ENCODE measurements at regions not wholly inside any gene's neighbourhood (a gene's known extent, or its start where the extent isn't known, plus 50 kb on each side); places are given as distances from the start of the nearest gene placed in this dataset.
"Not testable (repeated sequence)": the region's sequence is repeated elsewhere in the genome, so short reads cannot be mapped to it uniquely, and the experiment has no call there.

GRCh38 chr4:141543176-141543575 is 93.2 kb upstream of the IL15 start:
- no peak for DNase-seq

GRCh38 chr4:141543706-141544105 is 92.7 kb upstream of the IL15 start:
- no peak for DNase-seq

- no peak for DNase-seq
Observed at GRCh38 chr4:141548791-141549190, 87.6 kb upstream of the IL15 start.

- DNase-seq = no peak
Observed at GRCh38 chr4:141560056-141560455, 76.3 kb upstream of the IL15 start.

- DNase-seq = no peak
Observed at GRCh38 chr4:141562649-141563048, 73.7 kb upstream of the IL15 start.

- no peak for DNase-seq
Observed at GRCh38 chr4:141563723-141564122, 72.7 kb upstream of the IL15 start.

GRCh38 chr4:141564961-141565360 is 71.4 kb upstream of the IL15 start:
- not testable (repeated sequence) for DNase-seq

GRCh38 chr4:141565379-141566089 is 70.8 kb upstream of the IL15 start:
- DNase-seq = no peak

GRCh38 chr4:141567326-141567915 is 69.0 kb upstream of the IL15 start:
- no peak for DNase-seq

GRCh38 chr4:141569141-141569540 is 67.2 kb upstream of the IL15 start:
- DNase-seq = no peak

- no peak for DNase-seq
Observed at GRCh38 chr4:141570290-141570689, 66.1 kb upstream of the IL15 start.

GRCh38 chr4:141571362-141571761 is 65.0 kb upstream of the IL15 start:
- DNase-seq = no peak

GRCh38 chr4:141571793-141572192 is 64.6 kb upstream of the IL15 start:
- DNase-seq = no peak

- no peak for DNase-seq
Observed at GRCh38 chr4:141573678-141574077, 62.7 kb upstream of the IL15 start.

- no peak for DNase-seq
Observed at GRCh38 chr4:141575884-141576283, 60.5 kb upstream of the IL15 start.

- DNase-seq = no peak
Observed at GRCh38 chr4:141576585-141577110, 59.7 kb upstream of the IL15 start.

- DNase-seq = no peak
Observed at GRCh38 chr4:141578451-141578850, 57.9 kb upstream of the IL15 start.

GRCh38 chr4:141580523-141580922 is 55.9 kb upstream of the IL15 start:
- no peak for DNase-seq
